ENCODE measurements at regions not wholly inside any gene's neighbourhood (a gene's known extent, or its start where the extent isn't known, plus 50 kb on each side); places are given as distances from the start of the nearest gene placed in this dataset.

DNA sequence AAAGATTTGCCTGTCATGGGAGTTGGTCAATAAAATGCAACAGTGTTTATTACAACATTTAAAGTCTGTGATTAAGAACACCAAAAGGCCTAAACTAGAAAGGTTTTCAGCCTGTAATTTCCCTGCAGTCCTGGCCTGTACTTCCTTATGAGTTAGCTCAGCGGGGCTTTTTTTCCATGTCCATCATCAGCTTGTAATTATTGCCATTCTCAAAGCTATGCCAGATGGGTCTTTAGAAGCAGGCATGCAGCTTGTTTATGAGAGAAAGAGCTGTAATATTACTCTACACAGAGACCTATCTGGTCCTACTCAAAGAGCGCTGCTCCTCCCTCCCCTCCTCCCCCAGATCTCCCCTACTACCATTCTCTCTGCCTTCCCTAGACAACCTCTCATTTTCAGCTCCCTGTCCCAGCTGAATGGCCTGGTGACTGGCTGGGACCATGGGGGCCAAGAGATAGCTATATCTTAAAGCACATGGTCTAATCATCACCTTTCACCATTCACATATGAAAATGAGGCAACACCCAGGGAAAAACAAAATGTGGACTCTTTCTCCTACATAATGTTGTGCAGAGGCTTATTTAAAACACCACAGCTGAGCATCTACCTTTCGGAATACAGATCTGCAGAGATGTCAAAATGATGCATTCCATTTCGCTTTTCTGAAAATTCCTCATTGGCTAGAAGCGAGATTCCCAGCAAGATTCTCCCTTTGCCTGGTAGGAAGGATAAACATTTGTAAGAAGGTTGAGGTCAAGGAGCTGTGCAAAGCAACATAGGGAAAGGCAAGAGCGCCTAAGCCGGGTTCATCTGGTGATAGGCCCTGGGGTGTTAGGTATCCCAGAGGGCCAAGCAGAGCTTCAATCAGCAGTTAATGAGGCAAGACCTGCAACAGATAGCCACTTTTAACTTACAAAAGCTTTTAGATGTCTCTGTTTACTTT is 209.7 kb upstream of the CDKN3 start:
- Histone ChIP-seq H3K4me3 (ENCODE audit: extremely low read depth in 1 of 4, insufficient read depth in 2 of 4, low read depth in 3 of 4, low read length in 4 of 4) (no peak overlapping the region), H4K91ac (replicated peaks; ENCODE audit: insufficient read length, low read length) (no peak overlapping the region), H3K14ac (ENCODE audit: insufficient read length) (no peak overlapping the region), H2BK120ac (replicated peaks; ENCODE audit: low read depth, low read length) (no peak overlapping the region), H3K79me1 (ENCODE audit: low read depth, low read length) (no peaks in the 10 kb centered on the region), H4K8ac (ENCODE audit: extremely low read depth, insufficient read depth, low read length) (no peak overlapping the region), H2BK15ac (ENCODE audit: low read length) (no peak overlapping the region), H3K27me3 (replicated peaks in 1 of 4; ENCODE audit: control insufficient read depth in 3 of 4, extremely low read depth in 1 of 4, insufficient read depth in 3 of 4, low read length in 3 of 4) (no peaks in the 10 kb centered on the region), H3K18ac (ENCODE audit: extremely low read depth, low read length) (no peak overlapping the region), H4K5ac (ENCODE audit: insufficient read length, low read depth, low read length) (no peak overlapping the region), H3K79me2 (ENCODE audit: control insufficient read depth in 1 of 2, insufficient read depth in 2 of 2, low read length in 2 of 2) (no peaks in the 10 kb centered on the region), H3K56ac (replicated peaks; ENCODE audit: insufficient read length, low read depth, low read length) (no peak overlapping the region), H4K20me1 (replicated peaks in 1 of 2; ENCODE audit: control insufficient read depth in 1 of 2, insufficient read depth in 2 of 2, low read length in 2 of 2) (no peaks in the 10 kb centered on the region), H3K23ac (ENCODE audit: insufficient read length) (no peak overlapping the region), H3K27ac (ENCODE audit: low read depth, low read length) (no peak overlapping the region), H2BK12ac (ENCODE audit: low read depth, low read length) (no peak overlapping the region), H3K23me2 (ENCODE audit: low read depth, low read length) (no peaks in the 10 kb centered on the region), H2AFZ (ENCODE audit: low read length) (0 out of 2 replicates have a peak overlapping the region, but pooled peaks have one; percentile 19), H3K4me2 (ENCODE audit: insufficient read depth in 1 of 2, low read depth in 2 of 2, low read length in 2 of 2) (no peak overlapping the region), H2AK5ac (ENCODE audit: low read depth, low read length) (no peak overlapping the region), H2BK5ac (ENCODE audit: low read depth, low read length) (no peak overlapping the region), H3K9me3 (ENCODE audit: insufficient read depth in 2 of 2, low read depth in 1 of 2, low read length in 1 of 2) (no peaks in the 10 kb centered on the region), H3K4ac (replicated peaks; ENCODE audit: insufficient read length, low read depth, low read length) (no peak overlapping the region), H3K36me3 (ENCODE audit: control insufficient read depth in 2 of 4, insufficient read depth in 4 of 4, low read length in 3 of 4) (no peaks in the 10 kb centered on the region), H2BK20ac (ENCODE audit: low read length) (no peak overlapping the region), H3K4me1 (replicated peaks in 1 of 4; ENCODE audit: control insufficient read depth in 3 of 4, insufficient read depth in 4 of 4, low read length in 3 of 4) (no peaks in the 10 kb centered on the region), H3K9ac (replicated peaks in 1 of 4; ENCODE audit: extremely low read depth in 1 of 4, low read depth in 3 of 4, low read length in 3 of 4) (no peak overlapping the region)
- ChIA-PET POLR2A (ENCODE audit: partially characterized antibody) (interaction anchor here (1.8 kb wide), 1 partner anchor 10 kb away, joined by 4 read pairs; no protein-coding TSS in a partner anchor), CTCF (ENCODE audit: partially characterized antibody) (interaction anchor here (0.7 to 6.5 kb wide), 10 partner anchors 8 to 655 kb away, joined by 3 to 47 read pairs (median 4); no protein-coding TSS in a partner anchor)
- DNase-seq (ENCODE audit: low read depth in 1 of 2, low spot score in 2 of 2) (no peak), FAIRE-seq (peak; percentile 48)
- WGBS, 2 experiments (ENCODE audit: extremely low coverage in 1 of 2, insufficient coverage in 1 of 2, insufficient read length in 1 of 2, insufficient replicate concordance in 2 of 2, low coverage in 1 of 2, low lambda C conversion rate in 2 of 2, missing lambda C conversion rate in 1 of 2) = 91% methylated on average over 7 of the region's 7 CpGs; no CpG with 5 or more reads in 1 of the 2 experiments
- TF ChIP-seq FOSL1 (IDR thresholded peaks at IDR 0.05; ENCODE audit: insufficient read depth, low read depth, low read length) (no peak), TCF12 (IDR thresholded peaks at IDR 0.05; ENCODE audit: low read depth, low read length) (no peak), HDAC2 (IDR thresholded peaks at IDR 0.05; ENCODE audit: borderline replicate concordance in 1 of 2, low read depth in 2 of 2, low read length in 2 of 2) (no peak), RXRA (IDR thresholded peaks at IDR 0.05; ENCODE audit: insufficient read depth, low read depth, low read length) (no peak), CHD2 (IDR thresholded peaks at IDR 0.05; ENCODE audit: low read length) (no peak), HDAC6 (IDR thresholded peaks at IDR 0.05; ENCODE audit: low read depth, low read length) (no peak)
- TF ChIP-seq, protein P1, sequence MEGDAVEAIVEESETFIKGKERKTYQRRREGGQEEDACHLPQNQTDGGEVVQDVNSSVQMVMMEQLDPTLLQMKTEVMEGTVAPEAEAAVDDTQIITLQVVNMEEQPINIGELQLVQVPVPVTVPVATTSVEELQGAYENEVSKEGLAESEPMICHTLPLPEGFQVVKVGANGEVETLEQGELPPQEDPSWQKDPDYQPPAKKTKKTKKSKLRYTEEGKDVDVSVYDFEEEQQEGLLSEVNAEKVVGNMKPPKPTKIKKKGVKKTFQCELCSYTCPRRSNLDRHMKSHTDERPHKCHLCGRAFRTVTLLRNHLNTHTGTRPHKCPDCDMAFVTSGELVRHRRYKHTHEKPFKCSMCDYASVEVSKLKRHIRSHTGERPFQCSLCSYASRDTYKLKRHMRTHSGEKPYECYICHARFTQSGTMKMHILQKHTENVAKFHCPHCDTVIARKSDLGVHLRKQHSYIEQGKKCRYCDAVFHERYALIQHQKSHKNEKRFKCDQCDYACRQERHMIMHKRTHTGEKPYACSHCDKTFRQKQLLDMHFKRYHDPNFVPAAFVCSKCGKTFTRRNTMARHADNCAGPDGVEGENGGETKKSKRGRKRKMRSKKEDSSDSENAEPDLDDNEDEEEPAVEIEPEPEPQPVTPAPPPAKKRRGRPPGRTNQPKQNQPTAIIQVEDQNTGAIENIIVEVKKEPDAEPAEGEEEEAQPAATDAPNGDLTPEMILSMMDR (IDR thresholded peaks at IDR 0.05; ENCODE audit: control extremely low read depth in 1 of 3, insufficient read depth in 1 of 3, low read depth in 1 of 3, low read length in 3 of 3) = no peak
- TF ChIP-seq, protein P2, sequence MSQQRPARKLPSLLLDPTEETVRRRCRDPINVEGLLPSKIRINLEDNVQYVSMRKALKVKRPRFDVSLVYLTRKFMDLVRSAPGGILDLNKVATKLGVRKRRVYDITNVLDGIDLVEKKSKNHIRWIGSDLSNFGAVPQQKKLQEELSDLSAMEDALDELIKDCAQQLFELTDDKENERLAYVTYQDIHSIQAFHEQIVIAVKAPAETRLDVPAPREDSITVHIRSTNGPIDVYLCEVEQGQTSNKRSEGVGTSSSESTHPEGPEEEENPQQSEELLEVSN (IDR thresholded peaks at IDR 0.05) = no peak
